ENCODE measurements at regions not wholly inside any gene's neighbourhood (a gene's known extent, or its start where the extent isn't known, plus 50 kb on each side); places are given as distances from the start of the nearest gene placed in this dataset.

- DNase-seq (ENCODE audit: insufficient read length, low spot score) (no peak), FAIRE-seq (no peak)
- TF ChIP-seq CTCF (IDR thresholded peaks at IDR 0.05; ENCODE audit: insufficient read depth, missing control alignments): no peak
These were observed 552.7 kb downstream of the C6orf118 start for GRCh38 chr6:164756723-164757122.

GRCh38 chr6:164756142-164756541 lies 553.3 kb downstream of the C6orf118 start:
- TF ChIP-seq CTCF (IDR thresholded peaks at IDR 0.05; ENCODE audit: insufficient read depth, missing control alignments): no peak
- no peak for DNase-seq (ENCODE audit: insufficient read length, low spot score)
- FAIRE-seq: no peak

- no peak for TF ChIP-seq CTCF (IDR thresholded peaks at IDR 0.05; ENCODE audit: insufficient read depth, missing control alignments)
- FAIRE-seq (no peak), DNase-seq (ENCODE audit: insufficient read length, low spot score) (no peak)
These were observed 555.9 kb downstream of the C6orf118 start for GRCh38 chr6:164753517-164753916.

- no peak for FAIRE-seq
- TF ChIP-seq CTCF (IDR thresholded peaks at IDR 0.05; ENCODE audit: insufficient read depth, missing control alignments): no peak
- no peak for DNase-seq (ENCODE audit: insufficient read length, low spot score)
These were observed 558.0 kb downstream of the C6orf118 start for GRCh38 chr6:164751395-164751794.

- DNase-seq (ENCODE audit: insufficient read length, low spot score) (no peak), FAIRE-seq (no peak)
- TF ChIP-seq CTCF (IDR thresholded peaks at IDR 0.05; ENCODE audit: insufficient read depth, missing control alignments): no peak
These were observed 559.3 kb downstream of the C6orf118 start for GRCh38 chr6:164750128-164750527.

- no peak for DNase-seq (ENCODE audit: insufficient read length, low spot score)
These were observed 560.0 kb downstream of the C6orf118 start for GRCh38 chr6:164749221-164750064.

More at GRCh38 chr6:164749221-164750064, 560.0 kb downstream of the C6orf118 start:
- no peak for FAIRE-seq
- no peak for TF ChIP-seq CTCF (IDR thresholded peaks at IDR 0.05; ENCODE audit: insufficient read depth, missing control alignments)
